NCI-H2196 (cell line): ENCODE measurements at regions not wholly inside any gene's neighbourhood (a gene's known extent, or its start where the extent isn't known, plus 50 kb on each side); places are given as distances from the start of the nearest gene placed in this dataset.

Source experiments
- DNase-seq: peaks from one replicate; lab custom pipeline; 2025; ENCODE audit not compliant: unreplicated experiment; lab: John Stamatoyannopoulos, UW

DNA sequence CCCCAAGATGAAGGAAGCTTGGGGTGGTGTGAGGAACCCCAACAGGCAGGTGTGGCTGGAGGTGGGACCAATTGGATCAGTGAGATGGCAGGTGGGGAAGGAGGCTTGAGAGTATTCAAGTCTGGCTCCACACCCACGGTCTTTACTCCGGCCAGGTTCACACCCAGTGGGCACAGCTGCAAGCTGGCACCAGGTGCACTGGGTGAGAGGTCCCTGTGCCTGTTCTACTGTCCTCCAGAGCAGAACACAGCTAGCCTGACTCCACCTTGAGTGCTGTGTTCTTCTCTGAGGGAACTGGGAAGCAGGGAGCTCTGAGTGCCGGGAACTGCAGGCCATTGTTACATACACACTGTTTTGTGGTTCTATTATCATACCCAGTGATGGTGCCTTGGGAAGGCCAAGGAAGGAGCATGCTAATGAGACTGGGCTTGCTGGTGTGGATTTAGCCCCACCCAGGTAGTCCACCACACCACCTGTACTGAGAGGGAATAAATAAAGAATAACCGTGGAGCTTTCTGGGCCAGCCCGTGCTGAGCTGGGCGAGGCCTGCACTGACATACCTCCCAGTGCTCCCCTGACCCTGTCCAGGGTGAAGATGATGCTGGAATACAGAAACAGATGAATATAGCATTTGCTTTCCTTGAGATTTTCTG is 93.4 kb downstream of the ABHD5 start:
- DNase-seq, result no peak

DNA sequence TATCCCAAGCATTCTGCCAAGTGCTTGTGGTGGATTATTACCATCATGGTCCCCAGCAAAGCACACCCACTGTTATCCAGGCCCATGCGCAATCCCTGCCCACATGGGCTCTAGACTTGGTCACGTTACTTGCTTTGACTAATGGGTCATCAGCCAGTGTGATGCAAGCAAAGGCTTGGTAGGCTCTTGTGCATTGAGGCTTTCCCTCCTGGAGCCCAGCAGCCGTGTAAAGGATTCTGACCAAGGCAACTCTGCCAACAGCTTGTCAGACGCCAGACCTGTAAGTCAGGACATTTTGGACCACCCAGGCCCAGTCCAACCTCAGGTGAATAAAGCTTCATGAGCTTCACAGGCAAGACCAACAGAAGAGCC is 93.9 kb downstream of the ABHD5 start:
- no peak for DNase-seq

DNA sequence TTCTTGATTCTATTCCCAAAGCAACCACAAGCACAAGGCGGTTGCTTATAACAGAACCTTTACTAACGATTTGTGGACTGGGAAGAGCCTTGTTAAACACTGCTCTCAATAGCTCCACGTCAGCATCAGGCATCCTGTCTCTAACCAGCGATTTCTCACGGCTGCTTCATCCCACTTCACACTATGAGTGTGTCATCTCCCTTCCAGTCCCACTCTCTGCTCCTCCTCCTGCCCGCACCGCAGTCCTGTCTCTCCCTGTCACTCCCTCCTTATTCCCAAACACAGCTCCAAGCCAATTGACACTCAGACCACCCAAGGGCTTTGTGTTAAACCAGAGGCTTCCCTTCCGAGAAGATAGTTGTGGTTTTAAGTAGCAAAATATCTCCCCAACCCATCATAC is 94.8 kb downstream of the ABHD5 start:
- no peak for DNase-seq

DNA sequence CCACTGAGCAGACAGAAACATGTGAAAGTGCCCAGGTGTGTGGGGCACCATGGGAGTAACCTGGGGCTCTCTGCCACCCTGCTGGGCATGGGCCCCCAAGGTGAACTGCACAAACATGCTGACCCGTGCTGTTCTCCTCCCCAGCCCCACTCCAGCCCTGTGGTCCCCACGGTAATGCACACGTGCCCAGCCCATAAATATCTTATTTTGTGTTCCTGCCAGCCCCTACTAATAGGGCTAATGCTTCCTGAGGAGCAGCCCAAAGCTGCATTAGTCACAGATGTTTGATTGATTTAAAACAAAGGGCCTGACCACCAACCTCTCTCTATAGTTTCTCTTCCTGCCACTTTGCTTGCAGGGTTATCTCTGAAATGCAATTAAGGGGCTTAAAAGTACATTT is 95.4 kb downstream of the ABHD5 start:
- no peak for DNase-seq

DNA sequence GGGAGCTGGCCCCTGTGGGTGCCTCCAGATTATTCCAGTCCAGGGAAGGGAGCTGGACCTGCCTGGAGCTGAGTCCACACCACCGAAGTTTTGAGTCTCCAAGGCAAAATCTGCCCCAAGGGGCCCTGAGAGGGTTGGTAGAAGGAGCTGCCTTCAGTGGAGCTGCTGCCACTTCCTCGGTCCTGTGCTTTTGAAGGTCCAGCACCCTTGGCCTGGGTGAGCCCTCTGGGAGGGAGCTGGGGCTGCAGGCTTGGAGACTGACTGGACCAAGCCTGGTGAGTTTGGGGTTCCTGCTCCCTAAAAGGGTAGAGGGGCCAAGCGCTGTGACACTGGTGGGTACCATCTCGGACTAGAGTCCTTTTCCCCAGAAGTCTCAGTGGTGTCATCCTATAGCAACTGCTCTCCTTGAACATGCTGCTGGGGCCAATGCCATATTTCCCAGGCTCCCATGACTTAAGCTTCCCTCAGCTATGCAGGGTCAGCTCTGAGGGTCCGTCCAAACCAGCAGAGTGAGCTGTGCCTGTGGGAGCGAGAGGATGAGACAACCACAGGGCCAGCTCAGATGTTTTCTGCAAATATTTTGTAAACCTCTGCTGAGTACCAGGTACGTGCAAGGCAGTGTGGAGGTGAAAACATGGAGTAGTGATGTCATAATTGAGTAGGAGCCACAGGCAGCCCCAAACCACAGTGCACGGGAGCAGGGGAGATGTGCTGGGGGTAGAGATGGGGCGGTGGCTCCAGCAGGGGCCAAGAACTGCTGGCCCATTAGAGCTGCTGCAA is 96.0 kb downstream of the ABHD5 start:
- no peak for DNase-seq

DNA sequence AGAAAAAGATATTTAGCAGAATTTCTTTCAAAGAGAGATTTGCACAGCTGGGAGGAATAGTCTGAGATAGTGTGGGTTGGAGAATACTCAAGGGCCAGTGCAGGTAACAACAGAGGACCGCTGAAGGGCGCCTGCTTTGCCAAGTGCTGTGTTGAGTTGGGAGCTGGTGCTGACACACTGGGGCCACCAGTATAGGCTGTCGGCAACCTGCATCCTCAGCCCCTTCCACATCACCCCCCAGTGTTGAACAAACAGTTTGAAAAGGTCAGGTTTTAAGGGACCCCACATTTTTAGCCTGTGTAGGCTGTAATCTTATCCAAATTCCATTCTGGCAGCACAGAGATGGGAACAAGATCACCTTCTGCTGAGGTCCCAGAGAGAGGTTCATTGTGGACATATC is 96.6 kb downstream of the ABHD5 start:
- DNase-seq, result no peak

DNA sequence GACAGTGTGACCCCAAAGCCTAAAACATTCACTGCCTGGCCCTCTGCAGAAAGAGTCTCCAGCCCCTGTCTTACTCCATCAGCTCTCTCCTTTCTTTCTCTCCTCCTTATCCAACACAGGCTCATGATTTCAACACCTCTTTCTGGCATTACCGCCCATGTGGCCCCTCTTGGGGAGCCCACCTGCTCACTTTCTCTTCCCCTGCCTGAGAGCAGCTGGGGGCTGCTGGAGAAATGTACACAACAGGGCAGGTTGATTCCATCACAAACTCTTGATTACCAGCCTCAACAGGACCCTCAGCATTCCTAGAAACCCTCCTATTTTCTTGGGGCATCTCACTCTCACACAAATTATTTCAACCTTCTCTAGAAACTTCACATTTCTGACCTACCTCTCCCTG is 98.3 kb downstream of the ABHD5 start:
- no peak for DNase-seq

DNA sequence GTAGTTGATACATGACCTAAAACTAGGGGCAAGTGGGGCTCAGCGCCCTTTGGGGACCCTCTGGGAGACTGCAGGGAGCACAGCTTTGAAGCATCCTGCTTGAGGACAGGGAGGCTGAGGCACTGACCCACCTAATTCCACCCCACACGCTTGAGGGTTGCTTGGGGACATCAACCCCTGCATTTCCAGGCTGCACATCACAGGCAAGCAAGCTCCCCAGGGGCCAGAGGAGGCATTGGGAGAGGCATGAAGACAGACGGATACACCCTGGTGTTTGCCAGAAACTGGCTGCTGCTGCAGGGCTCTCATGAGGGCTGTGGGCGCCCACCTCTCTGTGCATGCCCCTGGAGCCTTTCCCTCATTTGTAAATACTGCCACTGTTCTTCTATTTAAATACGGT is 99.3 kb downstream of the ABHD5 start:
- no peak for DNase-seq

DNA sequence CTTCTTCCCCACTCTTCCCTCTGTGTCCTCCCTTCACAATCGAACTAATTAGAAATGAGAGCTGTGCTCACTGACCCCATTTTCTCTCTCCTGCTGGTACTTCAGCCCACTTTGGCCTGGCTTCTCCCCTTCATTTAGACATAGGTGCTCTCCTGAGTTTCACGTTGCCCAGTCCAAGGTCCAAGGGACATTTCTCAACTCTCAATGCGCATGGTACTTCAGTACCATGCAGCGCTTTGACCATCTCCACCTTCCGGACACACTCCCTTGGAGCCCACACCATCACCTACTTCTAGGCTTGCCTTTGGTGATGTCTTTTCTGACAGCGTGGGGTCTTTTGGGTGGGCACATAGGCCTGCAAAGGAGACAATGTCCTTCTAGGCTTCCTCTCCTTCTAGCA is 99.7 kb downstream of the ABHD5 start:
- DNase-seq, result no peak

DNA sequence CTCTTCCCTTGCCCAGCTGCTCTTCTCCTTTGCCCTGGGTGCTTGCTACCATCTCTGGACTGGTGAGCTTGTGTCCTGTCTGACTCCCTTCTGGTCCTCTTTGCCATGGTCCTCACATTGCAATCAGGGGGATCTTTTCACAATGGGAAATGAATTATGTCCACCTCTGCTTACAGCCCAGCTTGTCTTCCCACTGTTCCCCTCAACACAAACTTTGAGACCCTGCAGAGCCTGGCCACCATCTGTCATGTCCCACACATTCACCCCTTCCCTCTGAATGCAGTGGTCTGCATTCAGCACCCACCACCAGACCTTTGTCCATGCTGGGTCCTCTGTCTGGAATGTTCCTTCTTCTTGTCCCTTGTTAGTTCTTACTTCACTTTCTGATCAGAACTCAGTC is 100.5 kb downstream of the ABHD5 start:
- DNase-seq, result no peak

DNA sequence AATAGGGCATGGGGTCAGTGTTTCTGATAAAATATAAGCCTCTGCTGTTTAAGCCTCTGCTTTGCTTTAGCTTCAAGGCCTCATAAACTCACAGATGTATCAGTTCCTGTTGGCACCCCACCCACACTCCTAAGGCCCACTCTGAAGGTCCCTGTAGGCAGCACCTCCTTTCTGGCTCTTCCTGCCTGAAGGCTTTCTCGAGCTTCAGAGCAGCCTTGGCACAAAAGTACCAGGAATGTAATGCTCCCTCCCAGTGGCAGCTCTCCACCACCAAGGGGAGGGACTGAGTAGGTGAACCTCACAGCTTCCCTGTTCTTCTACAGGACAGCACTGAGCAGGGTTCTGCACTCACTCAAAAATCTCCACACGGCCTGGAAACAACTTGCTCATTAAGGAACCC is 102.2 kb downstream of the ABHD5 start:
- no peak for DNase-seq

DNA sequence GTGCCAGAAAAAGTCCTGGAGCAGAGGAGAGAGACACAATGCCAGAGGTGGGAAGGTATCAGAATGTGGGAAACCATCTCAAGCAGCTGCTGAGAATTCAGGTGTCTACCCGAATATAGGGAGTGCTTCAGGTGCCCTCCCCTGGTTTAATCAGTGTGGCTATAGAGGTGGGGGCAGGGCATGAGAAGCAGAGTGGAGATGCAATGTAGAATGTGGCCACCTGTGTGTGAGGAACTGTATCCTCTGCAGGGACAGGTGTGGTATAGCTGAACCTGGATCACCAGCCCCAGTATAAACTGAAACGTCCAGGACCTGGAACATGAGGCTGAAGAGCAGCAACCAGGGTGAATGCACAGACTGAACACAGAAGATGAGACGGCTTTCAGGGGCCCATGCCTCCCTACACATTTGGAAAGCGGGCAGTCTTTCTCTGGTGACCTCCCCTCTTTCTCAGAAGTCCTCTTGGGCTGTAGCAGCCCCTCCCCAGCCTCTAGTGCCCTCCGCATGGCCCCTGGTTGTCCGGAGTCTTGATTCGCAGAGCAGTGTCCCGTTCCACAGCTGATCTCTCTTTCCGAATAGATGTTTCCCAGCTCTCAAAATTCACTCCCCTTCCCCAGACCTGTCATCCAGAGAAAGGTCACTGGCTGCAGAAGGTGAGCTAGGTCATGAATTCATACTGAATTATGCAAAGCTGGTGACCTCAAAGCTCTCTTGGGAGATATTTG is 103.1 kb downstream of the ABHD5 start:
- no peak for DNase-seq

DNA sequence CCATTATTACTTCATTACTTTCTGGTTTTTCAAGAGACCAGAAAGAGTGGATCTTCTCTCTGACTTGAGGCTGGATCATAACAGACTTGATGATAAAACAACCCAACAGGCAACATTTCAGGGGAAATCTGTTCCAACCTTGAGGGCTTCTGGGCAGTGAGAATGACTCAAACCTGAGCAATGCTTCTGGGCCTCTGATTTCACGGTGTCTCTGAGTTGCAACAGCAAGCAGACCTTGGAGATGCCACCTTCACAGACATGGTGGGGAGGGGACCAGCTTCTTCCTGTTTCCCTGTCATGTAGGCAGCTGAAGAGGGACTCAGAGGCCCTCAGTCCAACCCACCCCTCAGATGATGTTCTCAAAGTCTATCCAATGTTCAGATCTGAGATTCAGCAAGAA is 104.0 kb downstream of the ABHD5 start:
- DNase-seq, result no peak

DNA sequence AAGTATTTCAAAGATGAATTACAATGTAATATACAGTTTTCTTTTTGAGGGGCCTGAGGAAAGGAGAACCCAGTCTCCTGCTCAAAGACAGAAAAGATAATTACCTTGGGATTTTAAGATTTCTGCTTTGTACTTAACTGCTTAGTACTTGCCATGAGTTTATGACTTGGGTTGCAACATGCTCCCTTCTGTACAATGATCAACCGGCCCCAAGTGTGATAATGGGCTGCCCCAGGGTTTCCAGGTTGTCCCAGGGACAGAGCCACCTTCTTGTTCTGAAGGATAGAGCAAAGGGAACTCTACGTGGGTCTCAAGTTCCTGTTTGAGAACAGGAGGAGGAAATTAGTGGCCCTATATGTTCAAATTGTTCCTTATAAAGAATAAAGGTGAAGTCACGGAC is 104.8 kb downstream of the ABHD5 start:
- no peak for DNase-seq

DNA sequence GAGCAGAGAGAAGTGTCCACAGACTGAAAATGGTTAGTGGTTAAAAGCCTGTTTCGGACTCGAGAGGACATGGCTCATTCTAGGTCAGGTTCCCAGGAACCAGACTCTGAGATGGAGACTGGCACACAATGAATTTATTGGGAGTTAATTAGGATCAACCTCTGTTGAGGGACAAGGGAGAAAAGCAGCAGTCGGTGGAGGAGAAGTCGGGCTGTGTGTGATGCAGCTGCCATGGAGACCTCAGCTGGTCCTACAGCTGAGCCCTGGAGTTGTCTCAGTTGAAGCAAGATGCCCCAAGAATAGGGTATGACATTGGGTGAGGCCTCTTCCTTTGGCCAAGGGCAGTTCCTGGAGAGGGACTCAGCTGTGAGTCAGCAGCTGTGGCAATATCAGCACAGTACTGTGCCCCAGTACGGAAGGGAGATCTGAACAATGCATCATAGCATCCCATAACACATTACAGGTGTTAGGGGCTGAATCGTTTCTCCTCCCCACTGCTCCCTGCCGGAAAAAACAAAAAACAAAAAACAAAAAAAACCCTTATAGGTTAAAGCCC is 105.4 kb downstream of the ABHD5 start:
- DNase-seq, result no peak

DNA sequence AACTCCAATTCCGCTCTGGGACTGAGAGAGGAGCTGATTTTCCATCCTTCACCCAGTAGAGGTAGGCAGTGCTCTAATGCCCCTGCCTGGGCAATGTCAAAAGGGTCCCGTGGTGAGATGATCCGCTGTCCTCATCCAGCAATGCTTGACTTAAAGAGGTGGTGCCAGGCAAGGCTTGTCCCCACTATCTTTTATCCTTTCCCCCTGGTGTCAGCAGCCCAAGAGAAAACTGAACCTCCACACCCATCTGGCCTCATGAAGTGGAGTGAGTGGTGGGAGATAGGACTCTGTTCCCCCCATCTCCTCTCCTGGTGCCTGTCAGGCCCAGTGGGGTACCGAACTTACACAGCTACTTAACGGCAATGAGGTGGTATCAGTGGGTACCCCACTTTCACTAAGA is 107.1 kb downstream of the ABHD5 start:
- DNase-seq, result no peak

DNA sequence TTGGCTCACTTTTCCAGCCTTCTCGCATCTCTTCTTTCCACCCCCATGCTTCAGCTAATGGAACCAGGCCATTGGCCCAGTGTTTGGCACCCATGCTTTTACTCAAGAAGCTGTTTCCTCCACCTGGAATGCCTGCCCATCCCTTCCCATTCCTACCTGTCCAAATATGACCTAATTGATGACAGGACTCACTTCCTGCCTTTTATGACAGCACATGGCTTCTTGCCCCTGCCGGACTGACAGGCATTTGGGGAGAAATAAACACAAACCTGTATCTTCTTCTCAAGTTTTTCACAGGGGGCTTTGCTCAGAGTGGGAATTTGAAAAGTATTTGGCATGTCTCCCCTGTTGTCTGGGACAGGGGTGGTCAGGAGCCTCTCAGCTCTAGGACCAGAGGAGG is 120.1 kb downstream of the ABHD5 start:
- DNase-seq, result no peak

DNA sequence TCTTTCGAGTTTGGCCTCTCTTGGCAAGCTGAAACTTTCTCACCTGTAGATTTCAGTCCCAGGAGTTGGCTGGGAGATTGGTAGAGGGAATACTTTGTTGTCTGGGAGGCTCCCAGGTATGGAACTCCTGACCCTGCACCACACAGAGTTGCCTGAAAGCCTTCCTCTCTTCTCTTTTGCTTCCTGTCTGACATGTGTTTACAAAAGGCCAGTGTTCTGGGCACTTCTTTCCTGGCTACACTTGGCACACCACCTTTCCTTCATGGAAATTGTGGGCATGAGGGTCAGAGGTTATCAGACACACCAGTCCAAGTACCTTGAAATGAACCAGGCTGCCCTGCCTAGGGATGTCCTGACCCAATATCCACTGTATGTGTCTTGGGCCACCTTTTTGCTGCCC is 123.7 kb downstream of the ABHD5 start:
- DNase-seq, result no peak

DNA sequence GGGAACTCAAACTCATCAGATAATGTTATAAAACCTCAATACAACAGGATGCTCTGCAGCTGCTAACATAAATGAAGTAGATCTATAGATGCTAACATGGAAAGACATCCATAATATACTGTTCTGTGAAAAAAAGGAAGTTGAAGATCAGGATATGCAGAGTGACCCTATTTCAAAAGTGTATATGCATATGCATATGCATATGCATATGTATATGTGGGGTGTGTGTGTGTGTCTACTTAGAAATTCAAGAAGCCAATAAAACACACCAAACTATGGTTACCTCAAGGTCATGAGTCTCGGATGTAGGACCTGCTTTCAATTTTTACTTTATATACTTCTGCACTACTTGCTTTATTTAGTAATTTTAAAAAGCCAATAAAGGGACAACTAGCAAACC is 125.6 kb downstream of the ABHD5 start:
- no peak for DNase-seq

DNA sequence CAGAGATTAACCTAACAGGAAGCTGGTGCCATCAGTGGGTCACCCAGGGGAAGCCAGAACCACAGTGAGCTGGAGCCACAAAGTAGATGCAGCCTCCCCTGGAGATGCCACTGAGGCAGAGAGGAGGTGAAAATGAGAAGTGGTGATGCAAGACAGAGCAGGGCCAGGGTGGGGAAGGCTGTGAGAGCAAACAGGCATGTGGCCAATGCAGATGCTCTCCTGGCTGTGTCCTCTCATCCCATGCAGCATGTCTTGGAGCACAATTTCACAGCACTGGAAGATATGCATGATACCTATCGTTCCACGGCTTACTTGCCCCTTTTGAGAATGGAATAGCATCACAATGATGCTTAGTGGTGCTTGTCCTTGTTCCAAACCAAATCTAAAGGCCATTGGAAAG is 126.3 kb downstream of the ABHD5 start:
- no peak for DNase-seq

DNA sequence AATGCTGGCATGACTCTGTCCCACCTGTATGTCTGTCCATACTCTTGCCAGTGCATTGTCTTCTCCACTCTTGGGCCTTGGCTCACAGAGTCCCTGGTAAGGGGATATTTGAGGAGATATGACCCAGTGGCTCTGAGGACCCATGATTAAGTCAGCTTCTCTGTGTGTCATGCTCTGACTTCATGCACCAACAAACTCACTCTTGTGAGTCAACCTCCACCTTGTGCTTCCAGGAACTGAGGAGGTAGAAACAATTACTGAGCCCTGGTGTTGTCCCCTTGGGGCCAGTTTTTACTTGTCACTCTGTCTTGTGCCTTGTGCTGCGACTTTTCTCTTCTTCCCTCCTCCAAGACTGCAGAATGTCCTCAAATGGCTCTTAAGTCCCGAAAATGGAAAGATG is 127.1 kb downstream of the ABHD5 start:
- no peak for DNase-seq

DNA sequence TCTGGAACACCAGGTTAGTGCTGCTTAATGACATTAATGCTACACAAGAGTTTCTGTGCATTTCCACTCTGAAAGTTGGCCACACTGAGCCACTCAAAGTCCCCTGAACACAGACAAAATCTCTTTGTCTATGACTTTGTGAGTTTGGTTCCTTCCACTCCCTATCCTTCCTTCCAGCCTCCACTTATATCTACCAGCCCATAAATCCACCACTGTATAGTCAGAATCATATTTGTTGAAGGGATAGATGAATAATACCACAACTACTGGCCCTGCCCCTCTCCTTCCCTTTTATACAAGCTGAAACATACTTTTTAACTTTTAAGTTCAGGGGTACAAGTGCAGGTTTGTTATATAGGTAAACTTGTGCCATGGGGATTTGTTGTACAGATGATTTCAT is 127.5 kb downstream of the ABHD5 start:
- DNase-seq, result no peak
